ENCODE measurements at regions not wholly inside any gene's neighbourhood (a gene's known extent, or its start where the extent isn't known, plus 50 kb on each side); places are given as distances from the start of the nearest gene placed in this dataset.

DNA sequence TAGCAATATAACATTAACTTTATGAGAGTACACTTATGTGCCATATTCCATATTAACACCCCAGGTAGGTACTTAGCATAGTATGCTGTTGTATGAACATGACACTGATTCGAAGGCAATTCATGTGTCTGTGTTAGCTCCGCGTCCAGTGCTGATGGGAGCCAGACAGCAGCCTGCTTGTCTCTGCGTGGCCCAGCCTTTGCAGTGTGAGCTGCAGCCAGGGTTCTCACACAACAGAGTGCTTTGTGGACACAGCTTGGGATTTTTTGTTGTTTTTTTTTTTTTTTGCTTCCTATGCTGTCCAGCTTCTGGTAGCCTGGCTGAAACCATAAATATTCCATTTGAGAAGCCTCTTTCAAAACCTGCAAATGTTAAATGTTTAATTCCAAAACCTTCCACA is 350.9 kb downstream of the SMOC2 start:
- H3K27me3 ChIP-seq: no peaks in the 10 kb centered on the region

GRCh38 chr6:168789699-168790098 is 348.7 kb downstream of the SMOC2 start:
- H3K9me3 ChIP-seq (replicated peaks): no peaks in the 10 kb centered on the region
- H3K36me3 ChIP-seq: no peaks in the 10 kb centered on the region
- no peaks in the 10 kb centered on the region for H3K4me1 ChIP-seq
- DNase-seq: no peak
- H3K27ac ChIP-seq: no peak overlapping the region
- H3K27me3 ChIP-seq: peaks cover 4% of the 10 kb centered on the region; the same call in 1 of the 2 replicates
- no peak overlapping the region for H3K4me3 ChIP-seq

More for the DNA sequence above, 350.9 kb downstream of the SMOC2 start:
- no peaks in the 10 kb centered on the region for H3K36me3 ChIP-seq
- no peaks in the 10 kb centered on the region for H3K9me3 ChIP-seq (replicated peaks)
- no peak overlapping the region for H3K27ac ChIP-seq
- no peaks in the 10 kb centered on the region for H3K4me1 ChIP-seq
- H3K4me3 ChIP-seq: no peak overlapping the region
- no peak for DNase-seq

DNA sequence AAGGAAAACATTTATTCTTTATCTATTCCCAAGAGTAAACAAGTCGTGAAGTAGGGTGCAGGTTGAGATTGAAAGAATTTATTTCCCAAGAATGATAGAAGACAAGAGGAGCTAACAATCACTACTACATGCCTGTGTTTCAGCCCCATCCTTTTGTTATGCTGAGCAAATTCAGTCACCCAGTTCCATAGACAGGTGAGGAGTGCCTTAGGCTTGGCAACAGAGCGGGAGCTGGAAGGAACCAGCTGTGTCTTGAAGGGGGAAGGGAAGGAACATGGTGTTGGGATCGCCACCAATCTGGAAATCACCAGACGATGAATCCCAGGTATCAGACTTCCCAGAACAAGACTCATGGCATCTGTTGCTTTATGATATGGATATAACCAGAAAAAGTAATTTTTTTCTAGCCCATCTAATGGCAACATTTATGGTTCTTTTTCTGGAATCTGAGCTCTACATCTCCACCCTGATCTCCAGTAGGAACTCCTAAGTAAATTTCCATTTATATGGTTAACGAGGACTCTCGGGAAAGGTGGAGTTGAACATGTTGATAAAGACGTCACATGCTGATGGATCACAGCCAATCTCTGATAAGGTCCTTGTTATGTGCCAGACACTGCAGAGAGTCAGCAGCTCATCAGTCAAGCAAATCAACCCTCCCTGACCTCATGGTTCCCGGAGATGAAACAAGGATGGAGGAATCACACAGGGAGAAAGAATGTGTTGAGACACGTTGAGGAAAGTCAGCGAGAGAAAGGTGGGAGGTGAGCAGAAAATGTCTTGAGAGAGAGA is 344.9 kb downstream of the SMOC2 start:
- H3K9me3 ChIP-seq (replicated peaks): no peaks in the 10 kb centered on the region
- peaks cover 8% of the 10 kb centered on the region; the same call in 1 of the 2 replicates for H3K27me3 ChIP-seq
- no peaks in the 10 kb centered on the region for H3K36me3 ChIP-seq
- no peaks in the 10 kb centered on the region for H3K4me1 ChIP-seq
- H3K27ac ChIP-seq: no peak overlapping the region
- DNase-seq: no peak
- no peak overlapping the region for H3K4me3 ChIP-seq

- Histone ChIP-seq H3K36me3 (no peaks in the 10 kb centered on the region), H3K27me3 (peaks cover 11% of the 10 kb centered on the region; the same call in 1 of the 2 replicates), H3K9me3 (replicated peaks) (no peaks in the 10 kb centered on the region), H3K4me3 (no peak overlapping the region), H3K27ac (no peak overlapping the region), H3K4me1 (no peaks in the 10 kb centered on the region)
- no peak for DNase-seq
These were observed 343.4 kb downstream of the SMOC2 start for GRCh38 chr6:168784426-168784825.

- H3K4me3 ChIP-seq: no peak overlapping the region
- H3K4me1 ChIP-seq: no peaks in the 10 kb centered on the region
- peaks cover 11% of the 10 kb centered on the region; the same call in 1 of the 2 replicates for H3K27me3 ChIP-seq
- H3K36me3 ChIP-seq: no peaks in the 10 kb centered on the region
- no peak for DNase-seq
- no peak overlapping the region for H3K27ac ChIP-seq
- no peaks in the 10 kb centered on the region for H3K9me3 ChIP-seq (replicated peaks)
These were observed 342.7 kb downstream of the SMOC2 start for GRCh38 chr6:168783720-168784119.

GRCh38 chr6:168782187-168782751 is 341.3 kb downstream of the SMOC2 start:
- H3K9me3 ChIP-seq (replicated peaks): no peaks in the 10 kb centered on the region
- peaks cover 11% of the 10 kb centered on the region; the same call in 1 of the 2 replicates for H3K27me3 ChIP-seq
- H3K4me3 ChIP-seq: no peak overlapping the region
- peak in 1 of 2 experiments; percentile 5 for DNase-seq
- H3K4me1 ChIP-seq: no peaks in the 10 kb centered on the region
- H3K27ac ChIP-seq: no peak overlapping the region
- H3K36me3 ChIP-seq: no peaks in the 10 kb centered on the region

- DNase-seq: no peak
- Histone ChIP-seq H3K4me1 (no peaks in the 10 kb centered on the region), H3K36me3 (no peaks in the 10 kb centered on the region), H3K4me3 (no peak overlapping the region), H3K27ac (no peak overlapping the region), H3K9me3 (replicated peaks) (no peaks in the 10 kb centered on the region), H3K27me3 (peaks cover 6% of the 10 kb centered on the region; the same call in 1 of the 2 replicates)
These were observed 337.2 kb downstream of the SMOC2 start for GRCh38 chr6:168778201-168778600.

DNA sequence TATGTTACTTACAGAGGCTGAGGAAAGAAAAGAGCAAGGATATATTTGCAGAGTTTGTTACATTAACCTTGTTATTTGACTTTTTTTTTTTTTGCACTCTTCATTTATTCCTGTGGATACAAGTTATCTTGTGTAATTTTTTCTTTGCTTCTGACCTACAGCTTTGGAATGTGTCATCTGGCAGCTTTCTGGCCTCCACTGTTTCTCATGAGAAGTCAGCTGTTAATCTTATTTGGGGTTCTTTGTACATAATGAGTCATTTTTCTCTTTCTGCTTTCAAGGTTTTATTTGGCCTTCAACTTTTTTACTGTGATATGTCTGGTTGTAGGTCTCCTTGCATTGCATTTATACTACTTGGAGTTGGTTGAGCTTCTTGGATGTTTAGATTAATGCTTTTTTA is 333.4 kb downstream of the SMOC2 start:
- Histone ChIP-seq H3K4me1 (no peaks in the 10 kb centered on the region), H3K36me3 (no peaks in the 10 kb centered on the region), H3K27ac (no peak overlapping the region), H3K9me3 (replicated peaks) (no peaks in the 10 kb centered on the region), H3K27me3 (no peaks in the 10 kb centered on the region; the same call in 1 of the 2 replicates), H3K4me3 (no peak overlapping the region)
- DNase-seq: no peak

DNA sequence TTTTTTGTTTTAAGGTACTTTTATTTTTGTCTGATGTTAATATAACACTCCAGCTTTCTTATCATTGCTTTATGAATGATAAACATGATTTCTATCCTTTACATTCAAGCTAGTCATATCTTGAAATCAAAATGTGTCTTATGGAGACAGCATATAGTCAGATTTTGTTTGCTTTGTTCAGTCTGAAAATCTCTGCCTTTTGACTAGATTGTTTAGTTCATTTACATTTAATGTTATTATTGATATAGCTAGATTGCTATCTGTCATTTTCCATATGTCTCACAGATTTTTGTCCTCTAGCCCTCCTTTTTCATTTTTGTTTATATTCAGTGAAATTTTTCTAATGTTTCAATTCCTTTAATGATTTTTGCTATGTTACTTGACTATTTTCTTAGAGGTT is 332.8 kb downstream of the SMOC2 start:
- no peak overlapping the region for H3K4me3 ChIP-seq
- no peaks in the 10 kb centered on the region for H3K4me1 ChIP-seq
- no peaks in the 10 kb centered on the region for H3K36me3 ChIP-seq
- no peak overlapping the region for H3K27ac ChIP-seq
- H3K9me3 ChIP-seq (replicated peaks): no peaks in the 10 kb centered on the region
- no peak for DNase-seq
- H3K27me3 ChIP-seq: no peaks in the 10 kb centered on the region; the same call in 1 of the 2 replicates

GRCh38 chr6:168765752-168766151 is 324.8 kb downstream of the SMOC2 start:
- no peaks in the 10 kb centered on the region for H3K36me3 ChIP-seq
- 0 out of 2 replicates have a peak, but pooled peaks cover 5% of the 10 kb centered on the region for H3K27me3 ChIP-seq
- DNase-seq: no peak
- H3K9me3 ChIP-seq (replicated peaks): no peaks in the 10 kb centered on the region; the same call in 1 of the 2 replicates
- H3K27ac ChIP-seq: no peak overlapping the region
- H3K4me3 ChIP-seq: no peak overlapping the region
- no peaks in the 10 kb centered on the region for H3K4me1 ChIP-seq

DNA sequence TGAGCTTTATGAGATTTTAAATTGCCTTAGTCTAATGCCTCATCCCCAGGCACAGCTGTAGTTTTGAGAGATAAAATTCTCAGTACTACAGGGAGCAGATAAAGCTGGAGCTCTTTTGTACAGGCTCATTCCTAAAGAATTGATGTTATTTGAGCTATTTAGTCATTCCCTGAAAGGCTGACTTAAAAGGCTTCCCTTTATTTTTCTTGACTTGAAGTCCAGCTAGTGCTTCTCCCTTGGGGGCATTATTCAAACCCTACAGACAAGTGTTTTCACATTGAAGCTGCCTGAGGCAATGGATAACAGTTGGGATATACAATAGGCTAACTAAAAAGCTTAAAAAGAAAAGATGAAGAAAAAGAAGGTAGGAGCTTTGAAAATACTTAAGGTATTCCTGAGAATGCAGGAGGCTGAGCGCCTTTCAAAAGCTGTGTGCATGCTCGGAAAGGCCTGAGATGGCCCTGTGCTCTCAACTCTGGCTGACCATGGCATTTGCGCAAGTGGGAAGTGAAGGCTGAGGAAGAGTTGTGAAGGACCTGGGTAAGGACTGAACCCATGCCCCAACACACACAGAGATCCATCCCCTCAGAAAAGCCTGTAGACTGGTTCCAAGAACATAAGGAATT is 315.1 kb downstream of the SMOC2 start:
- no peaks in the 10 kb centered on the region for H3K36me3 ChIP-seq
- no peak overlapping the region for H3K27ac ChIP-seq
- H3K27me3 ChIP-seq: no peaks in the 10 kb centered on the region
- peak in 1 of 2 experiments; percentile 5 for DNase-seq
- H3K9me3 ChIP-seq (replicated peaks): no peaks in the 10 kb centered on the region
- no peak overlapping the region for H3K4me3 ChIP-seq
- H3K4me1 ChIP-seq: peaks cover 2% of the 10 kb centered on the region; the same call in 1 of the 2 replicates

GRCh38 chr6:168746643-168747042 is 305.7 kb downstream of the SMOC2 start:
- Histone ChIP-seq H3K36me3 (no peaks in the 10 kb centered on the region), H3K27me3 (no peaks in the 10 kb centered on the region), H3K4me3 (no peak overlapping the region), H3K4me1 (no peaks in the 10 kb centered on the region), H3K27ac (no peak overlapping the region), H3K9me3 (replicated peaks) (no peaks in the 10 kb centered on the region)
- no peak for DNase-seq

- H3K27ac ChIP-seq: no peak overlapping the region
- H3K4me1 ChIP-seq: no peaks in the 10 kb centered on the region
- H3K4me3 ChIP-seq: no peak overlapping the region
- no peaks in the 10 kb centered on the region for H3K27me3 ChIP-seq
- H3K9me3 ChIP-seq (replicated peaks): no peaks in the 10 kb centered on the region
- no peak for DNase-seq
- no peaks in the 10 kb centered on the region for H3K36me3 ChIP-seq
These were observed 305.0 kb downstream of the SMOC2 start for GRCh38 chr6:168746013-168746412.

DNA sequence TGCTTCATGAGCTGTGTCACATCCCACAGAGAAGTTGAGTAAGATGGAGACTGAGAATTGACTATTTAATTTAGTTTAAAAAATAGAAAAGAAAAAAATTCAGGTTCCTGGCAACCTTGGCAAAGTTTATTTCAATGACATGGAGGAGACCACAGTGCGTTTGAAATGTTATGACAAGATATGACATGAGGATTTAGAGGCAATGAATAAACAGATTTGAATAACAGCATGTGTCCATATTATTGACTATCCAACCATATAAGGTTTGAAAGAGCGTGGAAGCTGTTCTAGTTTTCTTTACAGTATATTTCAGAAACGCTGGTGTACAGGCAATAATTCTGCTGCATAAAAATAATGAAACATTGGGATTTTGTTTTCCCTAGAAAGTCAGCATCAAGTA is 303.9 kb downstream of the SMOC2 start:
- Histone ChIP-seq H3K36me3 (no peaks in the 10 kb centered on the region), H3K4me3 (no peak overlapping the region), H3K9me3 (replicated peaks) (no peaks in the 10 kb centered on the region), H3K27ac (no peak overlapping the region), H3K27me3 (no peaks in the 10 kb centered on the region), H3K4me1 (no peaks in the 10 kb centered on the region)
- DNase-seq: no peak

Measured in SJCRH30 (cell line).